GM20431 (cell line): ENCODE measurements at regions not wholly inside any gene's neighbourhood (a gene's known extent, or its start where the extent isn't known, plus 50 kb on each side); places are given as distances from the start of the nearest gene placed in this dataset.

Experiments used
- in situ Hi-C: fragments of 300-500 bp; cut with MseI, MboI; formaldehyde crosslinking; loops from one replicate; pipeline ENCODE4 v1.15.0; 2020; ENCODE audit warnings: low sequenced_read_pairs; ENCODE audit not compliant: unreplicated experiment

GRCh38 chr2:153052807-153053559 is 334.6 kb downstream of the ARL6IP6 start:
- in situ Hi-C loops, result no loop called here

GRCh38 chr2:153047220-153047619 is 328.8 kb downstream of the ARL6IP6 start:
- in situ Hi-C loops, result no loop called here

DNA sequence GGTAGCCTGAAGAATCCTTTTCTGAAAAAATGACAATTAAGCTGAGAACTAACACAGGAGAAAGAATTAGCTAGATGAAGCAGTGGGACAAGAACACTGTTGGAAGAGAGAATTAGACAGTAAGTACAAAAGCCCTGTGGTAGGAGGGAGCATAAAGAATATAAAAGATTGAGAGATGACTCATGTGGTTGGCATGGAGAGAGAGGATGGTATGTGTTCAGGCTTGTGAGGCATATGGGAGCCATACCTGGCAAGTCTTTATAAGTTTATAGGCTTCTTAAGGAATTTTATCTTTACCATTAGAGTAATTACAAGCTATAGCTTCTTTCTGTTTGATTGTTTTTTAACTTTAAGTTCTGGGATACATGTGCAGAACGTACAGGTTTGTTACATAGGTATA is 325.0 kb downstream of the ARL6IP6 start:
- in situ Hi-C loops, result no loop called here

DNA sequence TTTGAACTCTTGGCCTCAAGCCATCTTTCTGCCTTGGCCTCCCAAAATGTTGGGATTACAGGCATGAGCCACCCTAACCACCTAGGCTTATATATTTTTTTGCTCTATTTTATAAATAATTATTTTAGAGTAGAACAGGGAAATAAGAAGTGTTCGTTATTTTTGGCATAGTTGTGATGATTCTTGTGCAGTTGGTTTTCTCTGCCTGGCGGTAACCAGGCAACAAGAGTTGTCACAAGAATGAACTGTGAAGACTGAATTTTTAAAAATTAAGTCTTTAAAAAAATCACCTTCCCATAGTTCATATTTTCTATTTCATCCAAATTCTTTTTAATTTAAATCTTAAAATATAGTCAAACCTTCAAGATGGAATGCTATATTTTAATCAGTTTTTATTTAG is 310.2 kb downstream of the ARL6IP6 start:
- in situ Hi-C loops, result no loop called here

- in situ Hi-C loops, result no loop called here
These were observed 309.1 kb downstream of the ARL6IP6 start for GRCh38 chr2:153027533-153027932.

GRCh38 chr2:153020201-153020600 is 301.8 kb downstream of the ARL6IP6 start:
- in situ Hi-C loops, result no loop called here

- in situ Hi-C loops, result no loop called here
These were observed 286.8 kb downstream of the ARL6IP6 start for GRCh38 chr2:153005071-153005730.

- in situ Hi-C loops, result no loop called here
These were observed 286.2 kb downstream of the ARL6IP6 start for GRCh38 chr2:153004627-153005026.

DNA sequence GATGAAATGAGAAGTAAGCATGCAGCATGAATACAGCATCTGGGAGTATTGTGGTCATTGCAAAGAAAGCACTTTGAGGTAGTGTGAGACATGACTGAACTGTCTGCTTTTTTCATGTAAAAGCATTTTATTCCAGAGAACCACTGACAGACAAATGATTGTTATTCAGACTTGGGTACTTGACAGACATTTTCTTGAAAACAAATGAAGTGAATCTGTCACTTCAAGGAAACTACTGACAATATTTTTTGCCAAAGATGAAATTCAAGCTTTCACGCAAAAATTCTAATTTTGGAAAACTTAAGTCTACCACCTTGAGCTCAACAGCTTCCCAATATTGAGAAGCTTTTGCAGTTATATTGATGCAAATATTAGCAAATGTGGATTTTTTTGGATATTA is 255.7 kb downstream of the ARL6IP6 start:
- in situ Hi-C loops, result no loop called here

DNA sequence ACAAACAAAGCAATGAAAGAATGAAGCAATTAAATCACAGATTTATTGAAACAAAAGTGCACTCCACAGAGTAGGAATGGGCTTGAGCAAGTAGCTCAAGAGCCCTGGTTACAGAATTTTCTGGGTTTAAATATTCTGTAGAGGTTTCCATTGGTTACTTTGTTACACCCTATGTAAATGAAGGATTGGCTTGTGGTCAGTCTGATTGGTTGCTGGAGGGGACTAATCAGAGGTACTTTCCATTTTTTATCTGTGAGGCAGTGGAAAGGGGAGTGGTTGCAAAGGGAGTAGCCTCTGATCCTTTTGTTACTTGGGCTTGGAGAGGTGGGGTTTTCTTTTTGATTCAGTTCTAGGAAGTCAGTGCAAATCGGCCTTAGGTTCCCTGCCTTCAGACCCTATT is 253.3 kb downstream of the ARL6IP6 start:
- in situ Hi-C loops, result no loop called here

- in situ Hi-C loops, result no loop called here
These were observed 244.0 kb downstream of the ARL6IP6 start for GRCh38 chr2:152962446-152962845.

- in situ Hi-C loops, result no loop called here
These were observed 242.9 kb downstream of the ARL6IP6 start for GRCh38 chr2:152961351-152961750.

DNA sequence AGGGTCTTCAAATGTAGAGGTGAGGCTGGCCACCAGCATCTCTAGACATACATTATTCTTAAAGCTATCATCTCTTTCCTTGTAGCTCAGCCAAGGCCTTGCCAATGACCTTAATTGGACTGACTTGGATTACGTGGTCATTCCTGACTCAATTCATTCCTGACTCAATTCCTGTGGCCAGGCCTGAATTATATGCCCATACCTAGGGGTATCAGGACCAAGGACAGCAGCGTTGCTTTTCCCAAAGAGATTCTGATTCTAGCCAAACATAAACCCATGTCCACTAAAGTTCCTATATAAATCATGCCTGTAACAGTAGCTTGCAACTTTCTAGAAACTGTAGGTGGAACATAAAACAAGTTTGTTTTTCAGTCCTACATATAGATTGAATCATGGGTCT is 231.7 kb downstream of the ARL6IP6 start:
- in situ Hi-C loops, result no loop called here

DNA sequence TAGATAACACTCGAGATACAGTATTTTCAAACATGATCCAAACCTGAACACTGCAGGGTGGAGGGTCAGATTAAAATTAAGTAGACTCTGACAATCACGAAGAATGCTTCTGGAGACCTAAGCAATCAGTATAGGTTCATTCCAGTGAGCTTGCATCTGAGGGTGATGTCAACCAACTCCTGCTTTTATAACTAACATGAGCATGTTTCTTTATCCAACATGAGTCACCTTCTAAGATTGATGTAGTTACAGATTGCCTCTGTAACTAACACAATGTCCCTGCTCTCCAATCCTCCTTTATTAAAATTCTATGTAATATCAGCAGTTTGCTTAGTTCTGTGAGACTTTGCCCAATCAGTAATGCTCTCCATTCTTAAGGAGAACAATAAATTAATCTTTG is 225.7 kb downstream of the ARL6IP6 start:
- in situ Hi-C loops, result no loop called here

DNA sequence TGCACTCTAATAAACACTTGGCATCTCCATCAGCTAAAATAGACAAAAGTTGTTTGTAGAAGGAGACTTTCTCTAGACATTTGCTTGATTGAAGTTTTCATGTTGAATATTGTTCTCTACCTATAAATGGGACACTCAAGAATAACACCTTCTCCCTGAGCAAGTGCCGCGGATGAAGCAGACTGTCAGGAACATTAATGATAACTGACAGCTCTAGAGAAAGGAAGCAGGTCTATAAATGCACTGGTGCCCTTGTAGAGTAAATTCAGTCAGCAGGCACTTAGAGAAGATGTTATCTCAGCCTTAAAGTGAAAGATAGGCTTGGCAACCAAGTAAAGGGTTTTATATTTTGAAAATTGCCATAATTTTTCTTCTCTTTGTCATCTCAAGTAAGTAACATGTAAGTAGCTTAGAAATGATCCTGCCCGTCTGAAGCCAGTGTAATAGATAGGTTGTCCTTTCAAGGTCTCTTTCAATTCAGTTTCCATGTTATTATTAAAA is 224.6 kb downstream of the ARL6IP6 start:
- in situ Hi-C loops, result no loop called here

DNA sequence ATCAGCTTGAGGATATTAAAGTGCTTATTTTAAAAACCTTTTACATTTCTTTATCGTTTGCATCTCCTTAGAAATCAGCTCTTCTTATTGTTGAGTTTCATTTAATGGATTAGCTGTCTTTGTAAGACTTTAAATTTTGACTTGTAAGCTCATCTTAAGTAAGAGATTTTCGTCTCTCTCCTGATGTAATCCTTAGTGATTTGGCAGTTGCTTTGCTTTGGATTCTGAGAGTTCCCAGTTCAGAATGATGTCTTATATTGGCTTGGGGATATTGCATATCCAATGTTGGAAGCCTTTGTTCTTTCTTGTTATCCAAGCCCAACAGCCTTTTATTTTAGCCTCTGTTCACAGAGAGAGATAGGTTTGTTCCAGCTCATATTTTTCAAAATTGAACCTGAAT is 212.1 kb downstream of the ARL6IP6 start:
- in situ Hi-C loops, result no loop called here

DNA sequence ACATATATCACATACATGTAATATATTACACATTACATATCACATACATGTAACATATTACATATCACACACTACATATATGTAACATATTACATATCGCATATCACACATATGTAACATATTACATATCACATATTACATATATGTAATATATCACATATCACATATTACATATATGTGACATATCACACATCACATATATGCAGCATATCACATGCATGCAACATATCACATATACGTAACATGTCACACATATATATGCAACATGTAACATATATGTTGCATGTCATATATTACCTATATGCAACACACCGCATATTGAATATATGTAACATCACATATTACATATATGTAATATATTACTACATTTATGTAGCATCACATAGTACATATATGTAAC is 211.2 kb downstream of the ARL6IP6 start:
- in situ Hi-C loops, result no loop called here

DNA sequence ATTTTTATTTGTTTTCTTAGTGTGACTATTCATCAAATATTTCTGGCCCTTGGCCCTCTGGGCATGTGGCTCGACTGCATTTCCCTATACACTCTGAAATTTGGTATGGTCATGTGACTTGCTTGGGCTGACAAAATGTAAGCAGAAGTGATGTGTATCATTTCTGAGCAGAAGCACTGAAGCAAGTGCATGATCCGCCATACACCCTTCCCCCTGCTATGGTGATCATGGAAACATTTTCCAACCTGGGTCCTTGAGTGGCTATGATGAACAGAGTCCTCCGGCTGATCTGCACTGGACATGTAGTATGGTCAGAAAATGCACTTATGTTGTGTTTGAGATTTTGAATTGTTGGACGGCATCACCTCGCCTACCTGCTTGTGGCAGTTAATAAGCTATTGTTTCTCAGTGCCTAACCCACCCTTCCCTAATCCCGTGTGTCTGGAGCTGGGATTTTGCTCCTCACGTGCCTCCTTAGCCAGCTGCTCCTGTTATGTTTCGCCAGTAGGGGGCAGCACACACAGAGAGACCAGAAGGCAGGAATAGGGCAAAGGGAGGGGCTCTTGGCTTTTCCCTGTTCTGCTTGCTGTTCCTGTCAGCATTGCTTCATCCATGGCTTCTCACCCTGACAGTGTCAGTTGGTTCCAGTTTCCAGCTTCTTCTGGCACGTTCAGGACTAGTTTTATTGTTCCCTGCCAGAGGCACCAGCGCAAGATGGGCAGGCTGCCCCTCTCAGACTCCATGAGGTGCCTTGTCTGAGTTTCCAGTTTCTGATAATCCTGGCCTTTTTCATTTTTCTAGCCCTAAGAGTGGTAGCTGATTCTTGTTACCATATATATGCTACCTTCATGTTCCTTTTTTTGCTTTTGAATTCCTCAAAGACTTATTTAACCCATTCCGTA is 207.4 kb downstream of the ARL6IP6 start:
- in situ Hi-C loops, result no loop called here

GRCh38 chr2:152924722-152925121 is 206.3 kb downstream of the ARL6IP6 start:
- in situ Hi-C loops, result no loop called here

GRCh38 chr2:152924219-152924618 is 205.8 kb downstream of the ARL6IP6 start:
- in situ Hi-C loops, result no loop called here

- in situ Hi-C loops, result no loop called here
These were observed 202.4 kb downstream of the ARL6IP6 start for GRCh38 chr2:152920846-152921245.
